ENCODE measurements at regions not wholly inside any gene's neighbourhood (a gene's known extent, or its start where the extent isn't known, plus 50 kb on each side); places are given as distances from the start of the nearest gene placed in this dataset.

GRCh38 chr13:47085346-47085745 lies 188.5 kb upstream of the HTR2A start:
- TF ChIP-seq CTCF (conservative IDR thresholded peaks at IDR 0.05): no peak
- no peak overlapping the region for H3K27ac ChIP-seq

DNA sequence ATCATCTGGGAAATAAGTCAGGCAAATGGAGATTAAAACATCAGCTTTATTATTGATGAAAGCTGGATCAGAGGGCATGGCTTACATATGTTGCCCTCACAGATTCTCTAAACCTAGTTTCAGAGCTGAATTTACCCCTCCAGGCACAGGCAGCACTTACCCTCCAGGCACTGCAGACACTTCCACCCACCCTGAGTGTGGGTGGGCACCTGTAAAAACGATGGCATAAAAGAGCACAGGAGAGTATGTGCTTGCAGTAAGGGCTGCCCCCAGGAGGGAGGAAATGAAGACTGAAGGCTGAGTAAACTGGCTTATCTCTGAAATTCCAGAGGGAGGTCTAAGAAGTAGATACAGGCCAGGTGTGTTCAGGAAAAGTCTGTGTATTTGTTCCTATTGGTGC lies 185.0 kb upstream of the HTR2A start:
- H3K27ac ChIP-seq: no peak overlapping the region
- no peak for TF ChIP-seq CTCF (conservative IDR thresholded peaks at IDR 0.05)

- H3K27ac ChIP-seq: no peak overlapping the region
- no peak for TF ChIP-seq CTCF (conservative IDR thresholded peaks at IDR 0.05)
Measured at GRCh38 chr13:47081246-47081645, 184.4 kb upstream of the HTR2A start.

DNA sequence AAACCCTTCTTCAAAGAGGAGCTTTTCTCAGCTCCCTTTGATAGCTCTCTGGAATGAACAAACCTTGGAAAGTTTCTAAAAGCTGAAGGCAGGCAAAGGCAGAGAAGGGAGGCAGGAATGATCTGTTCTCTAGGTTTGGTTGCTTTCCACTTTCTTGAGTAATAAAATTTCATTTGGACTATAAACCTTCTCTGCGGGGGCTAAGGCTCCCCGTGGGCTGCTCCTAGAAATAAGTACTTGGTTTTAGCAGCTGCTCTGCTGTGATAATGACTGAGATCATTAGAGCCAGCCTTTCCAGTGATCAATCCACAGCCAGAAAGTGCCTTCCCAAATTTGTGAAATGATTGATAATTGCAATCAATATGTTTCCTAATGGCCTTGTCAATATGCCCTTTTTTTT lies 183.8 kb upstream of the HTR2A start:
- no peak overlapping the region for H3K27ac ChIP-seq
- no peak for TF ChIP-seq CTCF (conservative IDR thresholded peaks at IDR 0.05)

DNA sequence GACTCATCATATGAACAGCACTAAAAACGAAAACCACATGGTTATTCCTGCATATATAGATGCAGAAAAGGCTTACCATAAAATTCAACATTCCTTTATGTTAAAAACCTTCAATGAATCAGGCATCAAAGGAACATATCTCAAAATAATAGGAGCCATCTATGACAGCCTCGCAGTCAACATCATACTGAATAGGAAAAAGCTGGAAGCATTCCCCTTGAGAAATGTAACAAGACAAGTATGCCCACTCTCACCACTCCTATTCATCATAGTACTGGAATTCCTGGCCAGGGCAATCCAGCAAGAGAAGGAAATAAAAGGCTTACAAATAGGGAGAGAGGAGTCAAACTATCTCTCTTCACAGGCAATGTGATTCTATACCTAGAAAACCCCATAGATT lies 179.6 kb upstream of the HTR2A start:
- H3K27ac ChIP-seq: no peak overlapping the region
- no peak for TF ChIP-seq CTCF (conservative IDR thresholded peaks at IDR 0.05)

GRCh38 chr13:47069133-47069532 lies 172.3 kb upstream of the HTR2A start:
- TF ChIP-seq CTCF (conservative IDR thresholded peaks at IDR 0.05): no peak
- H3K27ac ChIP-seq: no peak overlapping the region

DNA sequence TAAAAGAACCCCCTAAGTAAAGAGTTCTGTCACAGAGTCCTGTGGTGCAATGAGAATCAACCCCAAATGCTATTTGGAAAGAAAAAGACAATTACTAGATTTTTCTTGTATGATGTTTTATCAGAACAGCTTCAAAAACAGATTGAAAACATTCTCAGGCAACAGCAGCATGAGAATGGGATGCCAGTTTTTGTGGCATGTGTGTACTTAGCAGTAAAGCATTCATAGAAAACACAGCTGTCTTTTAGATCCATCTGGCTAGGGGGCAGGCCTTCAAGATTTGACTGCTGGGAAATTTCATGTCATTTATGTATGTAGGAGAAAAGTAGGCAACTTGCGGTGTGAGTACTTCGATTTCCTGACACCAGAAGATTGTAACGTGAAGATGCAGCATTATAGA lies 170.5 kb upstream of the HTR2A start:
- no peak for TF ChIP-seq CTCF (conservative IDR thresholded peaks at IDR 0.05)
- H3K27ac ChIP-seq: no peak overlapping the region

GRCh38 chr13:47066226-47066625 lies 169.4 kb upstream of the HTR2A start:
- no peak overlapping the region for H3K27ac ChIP-seq

More at GRCh38 chr13:47066226-47066625, 169.4 kb upstream of the HTR2A start:
- no peak for TF ChIP-seq CTCF (conservative IDR thresholded peaks at IDR 0.05)
